HFFc6 (cell line): ENCODE measurements at regions not wholly inside any gene's neighbourhood (a gene's known extent, or its start where the extent isn't known, plus 50 kb on each side); places are given as distances from the start of the nearest gene placed in this dataset.

Source experiments
- DNase-seq: peaks from one replicate; pipeline ENCODE4 v3.0.0-alpha.2; 2018
- H3K27ac Mint-ChIP-seq: 2 replicates; pipeline ENCODE4 v1.8.0; 2020; ENCODE audit warnings: mild to moderate bottlenecking, mixed read lengths
- H3K27me3 Mint-ChIP-seq: 2 replicates; pipeline ENCODE4 v1.8.0; 2021; ENCODE audit warnings: mild to moderate bottlenecking, moderate library complexity, mixed read lengths; ENCODE audit not compliant: insufficient read depth
- H3K36me3 Mint-ChIP-seq: 2 replicates; pipeline ENCODE4 v1.8.0; 2021; ENCODE audit warnings: low read depth, mixed read lengths
- H3K4me1 Mint-ChIP-seq: 2 replicates; pipeline ENCODE4 v1.8.0; 2020; ENCODE audit warnings: low read depth, mixed read lengths
- H3K4me3 Mint-ChIP-seq: 2 replicates; pipeline ENCODE4 v1.8.0; 2020; ENCODE audit warnings: mild to moderate bottlenecking, moderate library complexity, mixed read lengths
- H3K9me3 Mint-ChIP-seq: 2 replicates; pipeline ENCODE4 v1.8.0; 2020; ENCODE audit warnings: mild to moderate bottlenecking, mixed read lengths
- CTCF ChIP-seq: fragments of 200-600 bp; sonication (generic); IDR thresholded peaks from 2 replicates; pipeline ENCODE4 v1.5.0; 2021; ENCODE audit warnings: antibody characterized with exemption, mild to moderate bottlenecking

DNA sequence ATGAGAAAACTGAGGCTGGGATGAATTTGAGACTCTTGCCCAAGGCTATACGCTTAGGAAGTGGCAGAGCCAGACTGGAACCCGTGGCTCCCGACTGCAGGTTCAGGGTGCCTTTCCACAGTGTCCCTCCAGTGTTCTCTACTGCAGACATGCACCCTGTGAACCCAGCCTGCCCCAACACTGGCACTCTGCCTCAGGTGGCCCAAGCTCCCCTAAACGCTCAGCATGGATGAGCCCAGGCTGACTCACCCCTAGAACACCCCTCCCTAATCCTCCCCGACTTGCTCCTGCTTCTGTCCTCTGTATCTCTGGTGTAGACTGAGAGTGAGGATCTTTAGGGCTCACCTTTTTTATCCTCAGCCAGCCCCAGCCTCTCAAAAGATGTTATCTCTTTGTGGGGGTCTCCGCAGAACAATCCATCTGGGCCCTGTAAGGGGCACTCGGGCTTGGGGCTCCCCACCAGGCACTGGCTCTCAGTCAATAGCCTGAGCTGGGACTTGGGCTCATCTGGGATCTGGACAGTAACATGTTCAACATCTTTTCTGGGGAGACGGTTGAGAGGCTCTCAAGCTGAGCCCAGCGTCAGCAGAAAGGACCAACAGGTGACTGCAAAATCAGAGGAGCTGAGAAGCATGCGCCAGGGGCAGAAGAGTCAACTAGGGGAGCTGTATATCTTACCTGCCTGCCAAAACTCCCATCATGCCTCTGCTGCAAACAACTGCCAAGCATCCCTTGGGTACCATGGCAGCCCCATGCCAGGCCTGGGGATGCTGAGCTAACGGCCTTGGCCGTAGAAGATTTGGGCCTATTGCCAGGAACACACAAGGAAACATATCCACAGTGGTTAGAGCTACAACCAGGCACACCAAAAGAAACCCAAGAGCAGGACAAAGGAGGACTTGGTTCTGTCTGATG is 176.2 kb downstream of the BUD13 start:
- Mint-ChIP-seq H3K27me3 (peaks cover 2% of the 10 kb centered on the region), H3K4me3 (no peak overlapping the region), H3K9me3 (no peaks in the 10 kb centered on the region), H3K36me3 (no peaks in the 10 kb centered on the region), H3K27ac (no peak overlapping the region), H3K4me1 (0 out of 2 replicates have a peak, but pooled peaks cover 1% of the 10 kb centered on the region)
- no peak for TF ChIP-seq CTCF
- no peak for DNase-seq

DNA sequence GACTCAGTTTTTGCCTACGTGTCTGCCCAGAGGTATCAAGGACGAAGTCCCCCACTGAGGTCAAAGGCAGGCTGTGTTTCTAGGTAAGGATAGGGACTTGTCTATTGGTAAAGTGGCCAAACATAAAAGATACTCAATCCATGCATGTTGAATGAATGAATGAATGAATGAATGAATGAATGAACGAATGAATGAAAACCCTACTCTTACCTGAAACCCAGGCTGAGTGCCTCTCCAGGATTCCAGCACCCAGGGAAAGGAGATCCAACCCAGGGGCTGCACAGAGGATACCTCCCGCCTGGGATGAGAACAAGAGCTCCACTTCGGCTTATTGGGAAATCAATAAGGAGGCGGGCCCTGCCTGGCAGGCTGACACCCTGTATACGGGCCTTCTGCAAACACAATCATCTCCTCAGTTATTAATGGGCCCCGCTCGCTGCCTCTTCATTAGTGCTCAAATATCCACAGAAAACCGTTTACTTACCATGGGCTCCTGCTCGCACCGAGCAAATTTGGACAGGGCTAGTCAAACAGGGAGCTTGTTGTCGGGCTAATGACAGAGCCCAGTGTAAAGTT is 177.4 kb downstream of the BUD13 start:
- Mint-ChIP-seq H3K36me3 (no peaks in the 10 kb centered on the region), H3K4me3 (no peak overlapping the region), H3K27ac (no peak overlapping the region), H3K4me1 (no peaks in the 10 kb centered on the region), H3K27me3 (peaks cover 4% of the 10 kb centered on the region), H3K9me3 (no peaks in the 10 kb centered on the region)
- no peak for DNase-seq
- TF ChIP-seq CTCF: no peak

- H3K27me3 Mint-ChIP-seq: peaks cover 9% of the 10 kb centered on the region
- H3K36me3 Mint-ChIP-seq: no peaks in the 10 kb centered on the region
- TF ChIP-seq CTCF: no peak
- no peaks in the 10 kb centered on the region for H3K9me3 Mint-ChIP-seq
- DNase-seq: no peak
- H3K4me3 Mint-ChIP-seq: no peak overlapping the region
- H3K27ac Mint-ChIP-seq: no peak overlapping the region
- H3K4me1 Mint-ChIP-seq: no peaks in the 10 kb centered on the region
Measured at GRCh38 chr11:116590844-116591570, 181.8 kb downstream of the BUD13 start.

- Mint-ChIP-seq H3K27me3 (peaks cover 11% of the 10 kb centered on the region), H3K4me3 (no peak overlapping the region), H3K4me1 (no peaks in the 10 kb centered on the region), H3K36me3 (no peaks in the 10 kb centered on the region), H3K27ac (no peak overlapping the region), H3K9me3 (no peaks in the 10 kb centered on the region)
- TF ChIP-seq CTCF: no peak
- DNase-seq: no peak
Measured at GRCh38 chr11:116589402-116589801, 183.4 kb downstream of the BUD13 start.

DNA sequence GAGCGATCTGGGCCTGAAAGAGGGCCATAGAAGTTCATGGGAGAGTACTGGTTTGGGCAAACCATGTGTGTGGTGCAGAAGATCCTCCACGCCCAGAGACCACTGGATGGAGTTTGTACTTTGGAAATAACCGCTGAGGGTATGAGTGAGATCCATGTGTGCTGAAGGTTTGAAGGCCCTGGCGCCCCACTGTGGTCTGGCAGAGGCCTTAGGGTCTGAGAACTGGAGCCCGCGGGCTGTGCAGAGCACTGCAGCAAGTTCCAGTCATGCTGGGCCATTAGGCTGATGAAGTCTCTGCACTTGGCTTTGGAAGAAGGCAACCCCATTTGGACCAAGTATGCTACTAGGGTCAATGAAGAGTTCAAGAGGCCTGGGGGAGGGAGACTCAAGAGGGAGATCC is 186.4 kb downstream of the BUD13 start:
- Mint-ChIP-seq H3K27me3 (peaks cover 20% of the 10 kb centered on the region), H3K9me3 (no peaks in the 10 kb centered on the region), H3K36me3 (no peaks in the 10 kb centered on the region), H3K27ac (no peak overlapping the region), H3K4me3 (no peak overlapping the region), H3K4me1 (no peaks in the 10 kb centered on the region)
- no peak for DNase-seq
- TF ChIP-seq CTCF: no peak
